ENCODE measurements at regions not wholly inside any gene's neighbourhood (a gene's known extent, or its start where the extent isn't known, plus 50 kb on each side); places are given as distances from the start of the nearest gene placed in this dataset.

DNA sequence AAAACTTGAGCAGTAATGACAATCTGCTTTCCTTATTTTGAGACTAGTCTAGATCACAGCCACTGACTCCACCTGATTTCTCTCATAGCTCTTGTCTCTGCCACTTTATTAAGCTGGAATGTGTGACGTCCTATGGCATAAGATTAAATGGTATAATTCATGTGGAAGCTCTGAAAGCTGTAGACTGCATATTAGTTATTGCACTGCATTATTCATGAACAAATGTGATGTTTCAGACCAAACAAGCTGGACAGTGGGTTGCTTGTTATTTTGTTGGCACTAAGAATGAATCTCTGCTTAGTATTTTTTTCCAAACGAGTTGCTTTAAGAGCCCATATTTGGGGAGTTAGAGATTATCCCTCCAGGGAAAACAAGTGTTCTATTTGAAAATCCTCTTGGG lies 1218.5 kb downstream of the SUCLG1 start:
- H3F3A ChIP-seq (ENCODE audit: control insufficient read depth, insufficient read depth), result no peaks in the 10 kb centered on the region
- no peaks in the 10 kb centered on the region for H3K36me3 ChIP-seq (ENCODE audit: control insufficient read depth, low read length)
- no peak for TF ChIP-seq EZH2phosphoT487 (IDR thresholded peaks at IDR 0.05; ENCODE audit: borderline replicate concordance, low read length)
- TF ChIP-seq, protein P1, sequence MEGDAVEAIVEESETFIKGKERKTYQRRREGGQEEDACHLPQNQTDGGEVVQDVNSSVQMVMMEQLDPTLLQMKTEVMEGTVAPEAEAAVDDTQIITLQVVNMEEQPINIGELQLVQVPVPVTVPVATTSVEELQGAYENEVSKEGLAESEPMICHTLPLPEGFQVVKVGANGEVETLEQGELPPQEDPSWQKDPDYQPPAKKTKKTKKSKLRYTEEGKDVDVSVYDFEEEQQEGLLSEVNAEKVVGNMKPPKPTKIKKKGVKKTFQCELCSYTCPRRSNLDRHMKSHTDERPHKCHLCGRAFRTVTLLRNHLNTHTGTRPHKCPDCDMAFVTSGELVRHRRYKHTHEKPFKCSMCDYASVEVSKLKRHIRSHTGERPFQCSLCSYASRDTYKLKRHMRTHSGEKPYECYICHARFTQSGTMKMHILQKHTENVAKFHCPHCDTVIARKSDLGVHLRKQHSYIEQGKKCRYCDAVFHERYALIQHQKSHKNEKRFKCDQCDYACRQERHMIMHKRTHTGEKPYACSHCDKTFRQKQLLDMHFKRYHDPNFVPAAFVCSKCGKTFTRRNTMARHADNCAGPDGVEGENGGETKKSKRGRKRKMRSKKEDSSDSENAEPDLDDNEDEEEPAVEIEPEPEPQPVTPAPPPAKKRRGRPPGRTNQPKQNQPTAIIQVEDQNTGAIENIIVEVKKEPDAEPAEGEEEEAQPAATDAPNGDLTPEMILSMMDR (IDR thresholded peaks at IDR 0.05; ENCODE audit: low read depth, low read length, poor library complexity, severe bottlenecking), result no peak
- no peak overlapping the region for H3K4me2 ChIP-seq (ENCODE audit: low read length)
- no peaks in the 10 kb centered on the region for H4K20me1 ChIP-seq (ENCODE audit: control insufficient read depth, insufficient read depth, low read depth, low read length)
- H3K9me2 ChIP-seq (replicated peaks; ENCODE audit: control insufficient read depth, low read length), result no peaks in the 10 kb centered on the region
- H3K27ac ChIP-seq (ENCODE audit: low read depth, low read length), result no peak overlapping the region
- no peaks in the 10 kb centered on the region for H3K9me3 ChIP-seq (ENCODE audit: control insufficient read depth, insufficient read depth, low read length)
- no peaks in the 10 kb centered on the region for H3K27me3 ChIP-seq (ENCODE audit: control insufficient read depth, low read length)
- H3K4me3 ChIP-seq (ENCODE audit: low read length), result no peak overlapping the region
- H3K4me1 ChIP-seq (ENCODE audit: control insufficient read depth, low read length), result no peaks in the 10 kb centered on the region
- H3K79me2 ChIP-seq (ENCODE audit: control insufficient read depth, low read length), result no peaks in the 10 kb centered on the region

DNA sequence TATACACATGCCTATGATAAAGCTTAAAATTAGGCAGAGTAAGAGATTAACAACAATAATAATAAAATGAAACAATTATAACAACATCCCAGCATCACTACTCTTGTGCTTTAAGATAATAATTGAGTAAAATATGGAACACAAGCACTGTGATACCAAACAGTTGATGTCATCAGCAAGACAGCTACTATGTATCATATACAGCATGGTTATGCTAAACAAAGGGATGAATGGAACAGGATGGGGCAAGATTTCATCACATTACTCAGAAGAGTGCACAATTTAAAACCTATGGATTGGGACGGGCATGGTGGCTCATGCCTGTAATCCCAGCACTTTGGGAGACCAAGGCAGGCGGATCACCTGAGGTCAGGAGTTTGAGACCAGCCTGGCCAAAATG lies 1221.0 kb downstream of the SUCLG1 start:
- Histone ChIP-seq H3K79me2 (ENCODE audit: control insufficient read depth, low read length) (no peaks in the 10 kb centered on the region), H3K4me3 (ENCODE audit: low read length) (no peak overlapping the region), H3K4me1 (ENCODE audit: control insufficient read depth, low read length) (no peaks in the 10 kb centered on the region), H3K27me3 (ENCODE audit: control insufficient read depth, low read length) (no peaks in the 10 kb centered on the region), H4K20me1 (ENCODE audit: control insufficient read depth, insufficient read depth, low read depth, low read length) (no peaks in the 10 kb centered on the region), H3K4me2 (ENCODE audit: low read length) (no peak overlapping the region), H3K9me3 (ENCODE audit: control insufficient read depth, insufficient read depth, low read length) (no peaks in the 10 kb centered on the region), H3K36me3 (ENCODE audit: control insufficient read depth, low read length) (no peaks in the 10 kb centered on the region), H3K9me2 (replicated peaks; ENCODE audit: control insufficient read depth, low read length) (no peaks in the 10 kb centered on the region), H3K27ac (ENCODE audit: low read depth, low read length) (no peak overlapping the region), H3F3A (ENCODE audit: control insufficient read depth, insufficient read depth) (no peaks in the 10 kb centered on the region)
- TF ChIP-seq, protein P1 (IDR thresholded peaks at IDR 0.05; ENCODE audit: low read depth, low read length, poor library complexity, severe bottlenecking), result no peak
- TF ChIP-seq EZH2phosphoT487 (IDR thresholded peaks at IDR 0.05; ENCODE audit: borderline replicate concordance, low read length), result no peak

DNA sequence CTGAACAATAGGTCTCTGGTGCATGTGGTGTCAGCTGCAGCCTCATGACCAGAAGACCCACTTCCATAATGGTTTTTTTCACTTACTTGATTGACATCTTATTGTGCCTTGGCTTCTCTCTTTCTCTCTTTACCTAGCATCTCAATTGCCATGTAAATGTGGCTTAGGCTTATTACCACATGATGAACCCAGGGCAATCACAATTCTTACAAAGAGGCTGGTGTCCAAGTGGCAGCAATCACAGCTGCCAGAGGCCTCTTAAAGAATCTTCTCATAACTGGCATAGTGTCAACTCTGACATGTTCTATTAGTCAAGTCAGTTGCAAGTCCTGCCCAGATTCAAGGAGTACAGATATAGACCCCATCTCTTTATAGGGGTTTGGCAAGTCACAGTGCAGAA lies 1224.8 kb downstream of the SUCLG1 start:
- no peaks in the 10 kb centered on the region for H3K4me1 ChIP-seq (ENCODE audit: control insufficient read depth, low read length)
- no peaks in the 10 kb centered on the region for H3K79me2 ChIP-seq (ENCODE audit: control insufficient read depth, low read length)
- no peak overlapping the region for H3K4me3 ChIP-seq (ENCODE audit: low read length)
- no peaks in the 10 kb centered on the region for H3K9me3 ChIP-seq (ENCODE audit: control insufficient read depth, insufficient read depth, low read length)
- no peaks in the 10 kb centered on the region for H3K27me3 ChIP-seq (ENCODE audit: control insufficient read depth, low read length)
- no peaks in the 10 kb centered on the region for H3F3A ChIP-seq (ENCODE audit: control insufficient read depth, insufficient read depth)
- H4K20me1 ChIP-seq (ENCODE audit: control insufficient read depth, insufficient read depth, low read depth, low read length), result no peaks in the 10 kb centered on the region
- TF ChIP-seq, protein P1 (IDR thresholded peaks at IDR 0.05; ENCODE audit: low read depth, low read length, poor library complexity, severe bottlenecking), result no peak
- TF ChIP-seq EZH2phosphoT487 (IDR thresholded peaks at IDR 0.05; ENCODE audit: borderline replicate concordance, low read length), result no peak
- H3K4me2 ChIP-seq (ENCODE audit: low read length), result no peak overlapping the region
- H3K36me3 ChIP-seq (ENCODE audit: control insufficient read depth, low read length), result no peaks in the 10 kb centered on the region
- no peaks in the 10 kb centered on the region for H3K9me2 ChIP-seq (replicated peaks; ENCODE audit: control insufficient read depth, low read length)
- H3K27ac ChIP-seq (ENCODE audit: low read depth, low read length), result no peak overlapping the region

DNA sequence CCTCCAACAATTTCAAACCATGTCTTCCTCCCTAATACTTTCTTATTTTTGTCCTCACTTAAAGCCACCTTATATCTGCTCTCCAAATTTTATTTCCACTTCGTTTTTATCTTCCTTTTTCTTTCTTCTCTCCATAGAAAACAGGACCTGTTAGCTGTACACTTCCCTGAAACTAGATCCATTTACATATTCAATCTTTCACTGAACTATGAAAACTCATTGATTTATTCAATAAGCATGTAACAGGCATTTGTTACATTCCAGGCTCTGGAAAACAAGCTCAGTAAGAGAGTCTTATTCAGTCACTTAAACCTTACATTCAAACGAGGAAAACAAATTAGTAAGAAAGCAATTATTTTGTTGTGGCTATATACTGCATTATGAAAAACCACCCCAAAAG lies 1225.3 kb downstream of the SUCLG1 start:
- Histone ChIP-seq H3K27me3 (ENCODE audit: control insufficient read depth, low read length) (no peaks in the 10 kb centered on the region), H3K9me2 (replicated peaks; ENCODE audit: control insufficient read depth, low read length) (no peaks in the 10 kb centered on the region), H3K4me1 (ENCODE audit: control insufficient read depth, low read length) (no peaks in the 10 kb centered on the region), H3K27ac (ENCODE audit: low read depth, low read length) (no peak overlapping the region), H3K79me2 (ENCODE audit: control insufficient read depth, low read length) (no peaks in the 10 kb centered on the region), H3K4me2 (ENCODE audit: low read length) (no peak overlapping the region), H4K20me1 (ENCODE audit: control insufficient read depth, insufficient read depth, low read depth, low read length) (no peaks in the 10 kb centered on the region), H3K4me3 (ENCODE audit: low read length) (no peak overlapping the region), H3K9me3 (ENCODE audit: control insufficient read depth, insufficient read depth, low read length) (no peaks in the 10 kb centered on the region), H3K36me3 (ENCODE audit: control insufficient read depth, low read length) (no peaks in the 10 kb centered on the region), H3F3A (ENCODE audit: control insufficient read depth, insufficient read depth) (no peaks in the 10 kb centered on the region)
- TF ChIP-seq, protein P1 (IDR thresholded peaks at IDR 0.05; ENCODE audit: low read depth, low read length, poor library complexity, severe bottlenecking), result no peak
- TF ChIP-seq EZH2phosphoT487 (IDR thresholded peaks at IDR 0.05; ENCODE audit: borderline replicate concordance, low read length), result no peak

All from DOHH2 (cell line).